ENCODE measurements at regions not wholly inside any gene's neighbourhood (a gene's known extent, or its start where the extent isn't known, plus 50 kb on each side); places are given as distances from the start of the nearest gene placed in this dataset.

DNA sequence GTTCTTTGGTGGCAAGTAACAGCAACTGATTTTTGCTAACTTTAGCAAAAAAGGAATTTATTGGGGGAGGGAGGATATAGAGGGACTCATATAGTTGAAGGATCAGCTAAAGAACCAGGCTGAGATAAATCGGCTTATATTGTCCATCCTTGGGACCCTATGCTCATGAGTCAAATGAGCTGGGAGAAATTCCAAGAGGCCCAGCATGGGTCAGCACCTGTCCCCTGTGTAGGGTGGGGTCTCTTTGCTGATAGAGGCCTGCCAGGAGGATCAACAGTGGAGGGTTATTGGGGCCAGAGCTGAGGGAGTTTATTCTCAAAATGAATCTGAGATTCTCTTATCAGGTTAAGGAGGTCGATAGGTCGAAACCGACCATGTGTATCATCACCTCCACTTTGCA, 97.2 kb downstream of the VAPA start:
- no peak overlapping the region for H2BK20ac ChIP-seq (ENCODE audit: low read depth, low read length, poor library complexity, severe bottlenecking)
- no peak overlapping the region for H4K5ac ChIP-seq (ENCODE audit: insufficient read length, low read depth, low read length)
- no peaks in the 10 kb centered on the region for H3K79me1 ChIP-seq (ENCODE audit: insufficient read depth, low read depth, low read length, poor library complexity, severe bottlenecking)
- Mint-ChIP-seq H3K27ac (no peak overlapping the region), H3K4me3 (no peak overlapping the region), H3K4me1 (peaks cover 0 to 2% of the 10 kb centered on the region in 2 experiments; a peak in 2 of 4 replicates), H3K9me3 (no peaks in the 10 kb centered on the region), H3K27me3 (ENCODE audit: low read depth) (peaks cover 5% of the 10 kb centered on the region), H3K36me3 (ENCODE audit: insufficient read depth in 1 of 3, low read depth in 3 of 3) (no peaks in the 10 kb centered on the region)
- no peak for TF ChIP-seq CTCF (conservative IDR thresholded peaks at IDR 0.05)
- no peak overlapping the region for H4K8ac ChIP-seq (replicated peaks; ENCODE audit: insufficient read length, low read depth, low read length)
- DNase-seq = no peak
- H2BK120ac ChIP-seq (ENCODE audit: low read depth, low read length, poor library complexity, severe bottlenecking) = no peak overlapping the region
- H3K23me2 ChIP-seq (ENCODE audit: insufficient read length, low read depth, low read length, poor library complexity, severe bottlenecking) = no peaks in the 10 kb centered on the region
- no peak overlapping the region for H2BK12ac ChIP-seq (ENCODE audit: insufficient read length, low read depth, low read length)
- no peak overlapping the region for H3K18ac ChIP-seq (ENCODE audit: insufficient read length, low read depth, low read length)
- no peak overlapping the region for H3K27ac ChIP-seq (ENCODE audit: insufficient read length, low read depth, low read length)
- H4K91ac ChIP-seq (ENCODE audit: insufficient read length, low read depth, low read length) = no peak overlapping the region
- no peak overlapping the region for H3K4ac ChIP-seq (ENCODE audit: low read depth, low read length)
- H3K27me3 ChIP-seq (ENCODE audit: insufficient read depth, low read length) = no peaks in the 10 kb centered on the region
- no peak overlapping the region for H3K9ac ChIP-seq (ENCODE audit: extremely low read depth, insufficient read length, low read length)
- H3K56ac ChIP-seq (ENCODE audit: insufficient read length, low read depth, low read length) = no peak overlapping the region
- no CpG with 5 or more reads among the region's 4 CpGs for WGBS (ENCODE audit: extremely low coverage, insufficient read length, low lambda C conversion rate)
- H3K9me3 ChIP-seq (ENCODE audit: control insufficient read depth, low read depth, low read length) = no peaks in the 10 kb centered on the region
- no peak overlapping the region for H3K4me2 ChIP-seq (ENCODE audit: insufficient read depth, insufficient read length, low read length)
- no peaks in the 10 kb centered on the region for H3K79me2 ChIP-seq (ENCODE audit: insufficient read depth, low read length)
- no peak overlapping the region for H3K14ac ChIP-seq (ENCODE audit: insufficient read depth, low read length)
- no peak overlapping the region for H2BK5ac ChIP-seq (ENCODE audit: insufficient read length, low read length)
- H3T11ph ChIP-seq (ENCODE audit: low read length) = no peak overlapping the region
- H4K20me1 ChIP-seq (ENCODE audit: control insufficient read depth, insufficient read depth, insufficient read length) = no peaks in the 10 kb centered on the region
- H3K23ac ChIP-seq (ENCODE audit: insufficient read length, low read depth, low read length) = no peak overlapping the region
- no peak overlapping the region for H2BK15ac ChIP-seq (ENCODE audit: low read depth, low read length)
- no peak overlapping the region for H2AK5ac ChIP-seq (ENCODE audit: insufficient read length, low read length)
- H3K4me1 ChIP-seq (ENCODE audit: insufficient read depth, low read length) = no peaks in the 10 kb centered on the region
- no peak overlapping the region for H2AFZ ChIP-seq (ENCODE audit: low read length)

All from H9 (cell line).